ENCODE measurements at regions not wholly inside any gene's neighbourhood (a gene's known extent, or its start where the extent isn't known, plus 50 kb on each side); places are given as distances from the start of the nearest gene placed in this dataset.

DNA sequence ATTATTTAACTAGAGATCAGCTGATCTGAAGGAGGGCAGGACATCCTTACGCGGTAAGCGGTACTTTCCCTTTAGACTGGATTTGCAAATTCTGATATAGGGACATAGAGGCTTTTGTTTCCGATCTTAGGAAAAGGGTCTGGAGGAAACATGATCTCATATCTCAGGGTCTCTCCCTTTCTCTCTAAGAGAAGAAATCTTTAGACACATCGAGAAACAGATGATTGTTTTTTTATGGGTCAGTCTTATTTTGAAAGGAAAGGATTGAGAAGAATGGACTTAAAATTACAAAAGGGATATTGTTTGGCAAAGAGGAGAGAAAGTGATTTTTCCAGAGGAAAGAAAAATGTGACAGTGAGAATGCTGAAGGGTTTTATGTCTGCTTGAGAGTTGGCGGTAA is 83.9 kb upstream of the OGFRL1 start:
- TF ChIP-seq, protein P1, sequence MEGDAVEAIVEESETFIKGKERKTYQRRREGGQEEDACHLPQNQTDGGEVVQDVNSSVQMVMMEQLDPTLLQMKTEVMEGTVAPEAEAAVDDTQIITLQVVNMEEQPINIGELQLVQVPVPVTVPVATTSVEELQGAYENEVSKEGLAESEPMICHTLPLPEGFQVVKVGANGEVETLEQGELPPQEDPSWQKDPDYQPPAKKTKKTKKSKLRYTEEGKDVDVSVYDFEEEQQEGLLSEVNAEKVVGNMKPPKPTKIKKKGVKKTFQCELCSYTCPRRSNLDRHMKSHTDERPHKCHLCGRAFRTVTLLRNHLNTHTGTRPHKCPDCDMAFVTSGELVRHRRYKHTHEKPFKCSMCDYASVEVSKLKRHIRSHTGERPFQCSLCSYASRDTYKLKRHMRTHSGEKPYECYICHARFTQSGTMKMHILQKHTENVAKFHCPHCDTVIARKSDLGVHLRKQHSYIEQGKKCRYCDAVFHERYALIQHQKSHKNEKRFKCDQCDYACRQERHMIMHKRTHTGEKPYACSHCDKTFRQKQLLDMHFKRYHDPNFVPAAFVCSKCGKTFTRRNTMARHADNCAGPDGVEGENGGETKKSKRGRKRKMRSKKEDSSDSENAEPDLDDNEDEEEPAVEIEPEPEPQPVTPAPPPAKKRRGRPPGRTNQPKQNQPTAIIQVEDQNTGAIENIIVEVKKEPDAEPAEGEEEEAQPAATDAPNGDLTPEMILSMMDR (IDR thresholded peaks at IDR 0.05; ENCODE audit: insufficient read depth, low read length) = no peak
- TF ChIP-seq POLR2AphosphoS5 (IDR thresholded peaks at IDR 0.05; ENCODE audit: low read depth) (no peak), SPI1 (IDR thresholded peaks at IDR 0.05; ENCODE audit: borderline replicate concordance, low read depth) (no peak), REST (IDR thresholded peaks at IDR 0.05; ENCODE audit: insufficient replicate concordance, low read depth) (no peak)

All from HL-60 (cell line).